ENCODE measurements at regions not wholly inside any gene's neighbourhood (a gene's known extent, or its start where the extent isn't known, plus 50 kb on each side); places are given as distances from the start of the nearest gene placed in this dataset.

GRCh38 chr3:877001-877400 is 215.8 kb upstream of the CNTN6 start:
- no peak for TF ChIP-seq REST (IDR thresholded peaks at IDR 0.05)
- no peak for TF ChIP-seq SREBF2 (IDR thresholded peaks at IDR 0.05)
- TF ChIP-seq CTCF (IDR thresholded peaks at IDR 0.05): no peak
- no peak for TF ChIP-seq POLR2A (IDR thresholded peaks at IDR 0.05; ENCODE audit: low read length)
- TF ChIP-seq E2F6 (IDR thresholded peaks at IDR 0.05; ENCODE audit: borderline replicate concordance, low read depth): no peak
- TF ChIP-seq RAD21 (conservative IDR thresholded peaks at IDR 0.05 in 1 of 2, IDR thresholded peaks at IDR 0.05 in 1 of 2): no peak
- no peak for TF ChIP-seq HDAC2 (IDR thresholded peaks at IDR 0.05)
- no peak for TF ChIP-seq MAX (IDR thresholded peaks at IDR 0.05)
- TF ChIP-seq MAZ (IDR thresholded peaks at IDR 0.05; ENCODE audit: borderline replicate concordance, low read depth, low read length): no peak
- no peak for TF ChIP-seq JUNB (IDR thresholded peaks at IDR 0.05)
- no peak for TF ChIP-seq EP300 (IDR thresholded peaks at IDR 0.05)
- no peak for TF ChIP-seq CEBPB (IDR thresholded peaks at IDR 0.05)
- TF ChIP-seq KDM5A (IDR thresholded peaks at IDR 0.05): no peak
